Upper lobe of left lung (tissue), 6 donors: ENCODE measurements at regions not wholly inside any gene's neighbourhood (a gene's known extent, or its start where the extent isn't known, plus 50 kb on each side); places are given as distances from the start of the nearest gene placed in this dataset.

Experiments used
- ATAC-seq, 2 donors: fragments of 200-7000 bp; cut with Tn5 transposase; one replicate each; pipeline ENCODE4 v1.9.1; 2022; ENCODE audit warnings: mild to moderate bottlenecking in 2 of 2, moderate library complexity in 2 of 2; ENCODE audit not compliant: low FRiP score in 2 of 2
- DNase-seq, 2 donors: peaks; one replicate each; pipeline ENCODE4 v3.0.0-alpha.2; 2019 to 2020
- H3K27ac ChIP-seq, 4 donors: fragments of 200-600 bp; sonication (generic); one replicate each; pipeline ENCODE4 v1.5.1; 2016 to 2019
- H3K27me3 ChIP-seq, 4 donors: fragments of 200-600 bp; sonication (generic); one replicate each; pipeline ENCODE4 v1.5.1; 2017 to 2019
- H3K36me3 ChIP-seq, 4 donors: fragments of 200-600 bp; sonication (generic); one replicate each; pipeline ENCODE4 v1.5.1; 2016 to 2019
- H3K4me1 ChIP-seq, 4 donors: fragments of 200-600 bp; sonication (generic); one replicate each; pipeline ENCODE4 v1.5.1; 2018 to 2019
- H3K4me3 ChIP-seq, 4 donors: fragments of 200-600 bp; sonication (generic); one replicate each; pipeline ENCODE4 v1.5.1; 2017 to 2019; ENCODE audit warnings: mild to moderate bottlenecking in 2 of 4, moderate library complexity in 1 of 4
- H3K9me3 ChIP-seq, 4 donors: fragments of 200-600 bp; sonication (generic); one replicate each; pipeline ENCODE4 v1.5.1; 2018 to 2019
- EP300 ChIP-seq, 4 donors: sonication (generic); formaldehyde crosslinking; IDR thresholded peaks; one replicate each; pipeline ENCODE4 v1.5.1; 2017; ENCODE audit warnings: antibody characterized with exemption in 4 of 4, control low read depth in 2 of 4
- POLR2A ChIP-seq, 4 donors: fragments of 450-650 bp; IDR thresholded peaks; one replicate each; pipeline ENCODE4 v1.5.1; 2016 to 2017; ENCODE audit warnings: antibody characterized with exemption in 4 of 4, mild to moderate bottlenecking in 2 of 4
- POLR2AphosphoS5 ChIP-seq, 2 donors: sonication (generic); formaldehyde crosslinking; IDR thresholded peaks; one replicate each; pipeline ENCODE4 v1.5.1; 2017; ENCODE audit warnings: antibody characterized with exemption in 2 of 2
- WGBS, 2 donors: methylation state at CpG; one replicate each; pipeline ENCODE4 v1.1.5; 2017 to 2018; 5-methylcytosine and 5-hydroxymethylcytosine counted together
- TF ChIP-seq, protein P1 (sequence below), 6 experiments: fragments of 450-650 bp in 4 of 6; fragments of 200-600 bp in 2 of 6; sonication (generic) in 2 of 6; IDR thresholded peaks; one replicate each; pipeline ENCODE4 v1.5.1; 2016 to 2019; ENCODE audit warnings: antibody characterized with exemption in 6 of 6
- donor health status: DM: no; HTN: no; CAD: no; lungs with moderate emphysema.
- donor health status: DM: no; HTN: yes; CAD: no; lungs with severe emphysema.

DNA sequence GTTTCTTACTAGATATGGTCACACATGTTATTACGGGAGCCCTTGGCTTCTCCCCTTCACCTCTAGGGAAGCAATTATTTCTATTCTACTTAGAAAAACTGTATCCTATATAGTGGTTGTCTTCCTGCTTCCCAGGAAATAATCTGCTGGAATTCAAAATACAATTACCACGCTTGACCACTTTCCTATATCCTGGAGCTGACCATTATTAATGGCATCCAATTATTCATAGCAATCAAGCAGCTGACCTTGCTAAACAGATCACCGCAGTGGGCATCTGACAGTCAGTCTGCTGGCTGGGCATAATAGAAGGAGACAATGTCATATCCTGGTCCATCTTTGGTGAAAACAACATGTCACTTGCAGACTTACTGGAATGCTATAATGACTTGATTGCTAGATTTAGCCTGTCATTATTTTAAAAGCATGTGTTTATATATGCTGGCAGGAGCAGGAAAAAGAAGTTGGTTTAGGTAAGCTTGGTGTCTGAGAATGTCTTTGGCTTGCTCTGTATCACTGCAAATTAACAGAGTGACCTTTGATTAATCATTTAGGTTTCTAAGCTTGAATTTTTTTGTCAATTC, 325.6 kb upstream of the FAM98A start:
- ATAC-seq = no peak
- TF ChIP-seq, protein P1, sequence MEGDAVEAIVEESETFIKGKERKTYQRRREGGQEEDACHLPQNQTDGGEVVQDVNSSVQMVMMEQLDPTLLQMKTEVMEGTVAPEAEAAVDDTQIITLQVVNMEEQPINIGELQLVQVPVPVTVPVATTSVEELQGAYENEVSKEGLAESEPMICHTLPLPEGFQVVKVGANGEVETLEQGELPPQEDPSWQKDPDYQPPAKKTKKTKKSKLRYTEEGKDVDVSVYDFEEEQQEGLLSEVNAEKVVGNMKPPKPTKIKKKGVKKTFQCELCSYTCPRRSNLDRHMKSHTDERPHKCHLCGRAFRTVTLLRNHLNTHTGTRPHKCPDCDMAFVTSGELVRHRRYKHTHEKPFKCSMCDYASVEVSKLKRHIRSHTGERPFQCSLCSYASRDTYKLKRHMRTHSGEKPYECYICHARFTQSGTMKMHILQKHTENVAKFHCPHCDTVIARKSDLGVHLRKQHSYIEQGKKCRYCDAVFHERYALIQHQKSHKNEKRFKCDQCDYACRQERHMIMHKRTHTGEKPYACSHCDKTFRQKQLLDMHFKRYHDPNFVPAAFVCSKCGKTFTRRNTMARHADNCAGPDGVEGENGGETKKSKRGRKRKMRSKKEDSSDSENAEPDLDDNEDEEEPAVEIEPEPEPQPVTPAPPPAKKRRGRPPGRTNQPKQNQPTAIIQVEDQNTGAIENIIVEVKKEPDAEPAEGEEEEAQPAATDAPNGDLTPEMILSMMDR (IDR thresholded peaks at IDR 0.05) = no peak
- TF ChIP-seq EP300 (IDR thresholded peaks at IDR 0.05) (no peak), POLR2A (IDR thresholded peaks at IDR 0.05) (no peak), POLR2AphosphoS5 (IDR thresholded peaks at IDR 0.05) (no peak)
- H3K36me3 ChIP-seq = no peaks in the 10 kb centered on the region
- H3K27ac ChIP-seq = no peak overlapping the region
- 45 to 85% methylated on average over 3 of the region's 3 CpGs for WGBS, 2 donors
- no peaks in the 10 kb centered on the region for H3K27me3 ChIP-seq
- H3K4me3 ChIP-seq = no peak overlapping the region
- no peak for DNase-seq
- H3K4me1 ChIP-seq = peaks cover 0 to 4% (median 0%) of the 10 kb centered on the region in 4 donors
- H3K9me3 ChIP-seq = no peaks in the 10 kb centered on the region

DNA sequence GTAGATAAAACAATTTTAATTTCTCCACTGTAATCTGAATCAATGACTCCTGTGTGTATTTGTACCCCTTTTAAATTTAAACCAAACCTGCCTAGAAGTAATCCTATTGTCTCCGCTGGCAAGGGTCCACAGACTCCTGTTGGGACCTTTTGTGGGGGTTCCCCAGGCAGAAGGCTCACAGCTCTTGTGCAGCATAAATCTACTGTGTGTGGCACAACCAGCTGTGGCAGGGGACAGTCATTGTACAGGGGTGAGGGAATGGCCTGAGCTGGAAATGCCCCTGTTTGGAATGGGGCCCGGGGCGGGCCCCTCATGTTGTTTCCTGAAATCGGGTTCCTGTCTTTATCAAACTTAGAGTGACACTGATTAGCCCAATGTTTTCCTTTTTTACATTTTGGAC, 318.2 kb upstream of the FAM98A start:
- H3K4me1 ChIP-seq = no peaks in the 10 kb centered on the region
- H3K27me3 ChIP-seq = no peaks in the 10 kb centered on the region
- TF ChIP-seq EP300 (IDR thresholded peaks at IDR 0.05) (no peak), POLR2AphosphoS5 (IDR thresholded peaks at IDR 0.05) (no peak), POLR2A (IDR thresholded peaks at IDR 0.05) (no peak)
- TF ChIP-seq, protein P1 (IDR thresholded peaks at IDR 0.05) = no peak
- ATAC-seq (no peak), DNase-seq (peak in 1 of 2 donors; percentile 21)
- 50 to 59% methylated on average over 4 of the region's 4 CpGs for WGBS, 2 donors
- H3K9me3 ChIP-seq = peaks cover 0 to 7% (median 4%) of the 10 kb centered on the region in 4 donors
- H3K4me3 ChIP-seq = no peak overlapping the region
- H3K27ac ChIP-seq = no peak overlapping the region
- H3K36me3 ChIP-seq = no peaks in the 10 kb centered on the region

DNA sequence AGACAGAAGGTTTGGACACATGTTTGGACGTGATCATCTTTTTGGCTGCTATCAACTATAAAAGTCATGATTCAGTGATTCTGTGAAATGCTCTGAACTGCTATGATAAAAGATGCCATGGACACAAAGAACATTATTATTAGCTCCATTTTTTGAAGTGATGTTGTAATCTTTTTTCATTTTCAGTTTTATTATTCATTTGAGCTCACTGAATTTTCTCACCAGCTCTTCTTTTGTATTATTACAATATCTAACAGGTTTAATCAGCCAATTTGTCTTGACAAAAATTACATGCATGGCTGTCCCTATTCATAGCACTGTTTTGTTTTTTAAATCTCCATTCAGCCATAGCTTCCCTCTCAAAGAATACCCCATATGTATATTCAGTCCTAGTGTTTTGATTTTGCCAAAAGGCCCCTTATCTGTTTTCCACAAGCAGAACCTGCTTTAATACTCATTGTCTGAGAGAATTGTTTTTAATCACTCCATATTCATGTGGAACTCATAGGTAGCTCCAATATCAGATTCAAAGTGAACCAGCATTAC, 314.0 kb upstream of the FAM98A start:
- H3K27ac ChIP-seq = no peak overlapping the region
- H3K4me3 ChIP-seq = no peak overlapping the region
- no peaks in the 10 kb centered on the region for H3K4me1 ChIP-seq
- 81 to 96% methylated on average over 1 of the region's 1 CpG for WGBS, 2 donors
- H3K27me3 ChIP-seq = no peaks in the 10 kb centered on the region
- DNase-seq (no peak), ATAC-seq (no peak)
- peaks cover 0 to 7% (median 4%) of the 10 kb centered on the region in 4 donors for H3K9me3 ChIP-seq
- TF ChIP-seq, protein P1 (IDR thresholded peaks at IDR 0.05) = no peak
- TF ChIP-seq POLR2AphosphoS5 (IDR thresholded peaks at IDR 0.05) = no peak
- no peak for TF ChIP-seq EP300 (IDR thresholded peaks at IDR 0.05)
- no peak for TF ChIP-seq POLR2A (IDR thresholded peaks at IDR 0.05)
- no peaks in the 10 kb centered on the region for H3K36me3 ChIP-seq

DNA sequence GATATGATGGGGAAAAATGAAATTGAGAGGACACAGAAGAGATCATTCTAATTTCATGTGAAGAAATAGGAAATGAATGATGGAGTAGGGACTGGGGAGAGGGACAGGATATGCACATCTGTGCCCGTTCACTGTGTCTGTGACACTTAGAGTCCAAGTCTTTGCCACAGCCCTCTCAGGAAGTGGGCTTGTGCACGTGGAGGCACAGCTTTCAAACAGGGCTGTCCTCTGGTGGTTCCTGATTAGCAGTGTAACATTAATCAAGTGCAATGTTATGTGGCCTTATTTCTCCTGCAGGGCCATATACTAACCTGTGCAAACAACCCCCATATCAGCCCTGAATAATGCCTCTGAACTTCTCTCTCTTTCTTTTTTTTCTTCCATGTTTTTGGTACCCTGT, 312.2 kb upstream of the FAM98A start:
- no peaks in the 10 kb centered on the region for H3K36me3 ChIP-seq
- 21 to 41% methylated on average over 2 of the region's 2 CpGs for WGBS, 2 donors
- no peaks in the 10 kb centered on the region for H3K4me1 ChIP-seq
- no peak overlapping the region for H3K27ac ChIP-seq
- peaks cover 0 to 7% (median 4%) of the 10 kb centered on the region in 4 donors for H3K9me3 ChIP-seq
- no peak for TF ChIP-seq POLR2A (IDR thresholded peaks at IDR 0.05)
- TF ChIP-seq EP300 (IDR thresholded peaks at IDR 0.05) = no peak
- TF ChIP-seq, protein P1 (IDR thresholded peaks at IDR 0.05) = no peak
- TF ChIP-seq POLR2AphosphoS5 (IDR thresholded peaks at IDR 0.05) = no peak
- no peaks in the 10 kb centered on the region for H3K27me3 ChIP-seq
- ATAC-seq (no peak), DNase-seq (no peak)
- no peak overlapping the region for H3K4me3 ChIP-seq
